ENCODE measurements at regions not wholly inside any gene's neighbourhood (a gene's known extent, or its start where the extent isn't known, plus 50 kb on each side); places are given as distances from the start of the nearest gene placed in this dataset.
A peak's percentile ranks its signal among the peaks of the same experiment; 100 is the strongest.

- Histone ChIP-seq H3K4me1 (ENCODE audit: control insufficient read depth, insufficient read depth, low read length) (no peaks in the 10 kb centered on the region), H3K27me3 (ENCODE audit: control insufficient read depth, insufficient read depth, low read length) (no peaks in the 10 kb centered on the region), H3K4me3 (ENCODE audit: low read length) (no peak overlapping the region), H3K9me3 (ENCODE audit: control insufficient read depth, insufficient read depth, low read length) (no peaks in the 10 kb centered on the region), H3K27ac (ENCODE audit: low read length) (no peak overlapping the region), H3K36me3 (ENCODE audit: control insufficient read depth, insufficient read depth, low read length) (no peaks in the 10 kb centered on the region)
- Mint-ChIP-seq H3K27me3 (ENCODE audit: low read depth in 2 of 2) (peaks cover 0 to 2% of the 10 kb centered on the region in 2 donors), H3K27ac (no peak overlapping the region), H3K36me3 (no peaks in the 10 kb centered on the region), H3K4me3 (no peak overlapping the region), H3K4me1 (no peaks in the 10 kb centered on the region), H3K9me3 (no peaks in the 10 kb centered on the region)
- DNase-seq (no peak), ATAC-seq (no peak)
- TF ChIP-seq, protein P1, sequence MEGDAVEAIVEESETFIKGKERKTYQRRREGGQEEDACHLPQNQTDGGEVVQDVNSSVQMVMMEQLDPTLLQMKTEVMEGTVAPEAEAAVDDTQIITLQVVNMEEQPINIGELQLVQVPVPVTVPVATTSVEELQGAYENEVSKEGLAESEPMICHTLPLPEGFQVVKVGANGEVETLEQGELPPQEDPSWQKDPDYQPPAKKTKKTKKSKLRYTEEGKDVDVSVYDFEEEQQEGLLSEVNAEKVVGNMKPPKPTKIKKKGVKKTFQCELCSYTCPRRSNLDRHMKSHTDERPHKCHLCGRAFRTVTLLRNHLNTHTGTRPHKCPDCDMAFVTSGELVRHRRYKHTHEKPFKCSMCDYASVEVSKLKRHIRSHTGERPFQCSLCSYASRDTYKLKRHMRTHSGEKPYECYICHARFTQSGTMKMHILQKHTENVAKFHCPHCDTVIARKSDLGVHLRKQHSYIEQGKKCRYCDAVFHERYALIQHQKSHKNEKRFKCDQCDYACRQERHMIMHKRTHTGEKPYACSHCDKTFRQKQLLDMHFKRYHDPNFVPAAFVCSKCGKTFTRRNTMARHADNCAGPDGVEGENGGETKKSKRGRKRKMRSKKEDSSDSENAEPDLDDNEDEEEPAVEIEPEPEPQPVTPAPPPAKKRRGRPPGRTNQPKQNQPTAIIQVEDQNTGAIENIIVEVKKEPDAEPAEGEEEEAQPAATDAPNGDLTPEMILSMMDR (IDR thresholded peaks at IDR 0.05): no peak
- intact Hi-C loops (cut with micrococcal nuclease): no loop called here
- 52% methylated on average over 1 of the region's 2 CpGs for WGBS (ENCODE audit: insufficient coverage)
Measured at GRCh38 chr5:163342306-163342705, 95.1 kb upstream of the CCNG1 start.

DNA sequence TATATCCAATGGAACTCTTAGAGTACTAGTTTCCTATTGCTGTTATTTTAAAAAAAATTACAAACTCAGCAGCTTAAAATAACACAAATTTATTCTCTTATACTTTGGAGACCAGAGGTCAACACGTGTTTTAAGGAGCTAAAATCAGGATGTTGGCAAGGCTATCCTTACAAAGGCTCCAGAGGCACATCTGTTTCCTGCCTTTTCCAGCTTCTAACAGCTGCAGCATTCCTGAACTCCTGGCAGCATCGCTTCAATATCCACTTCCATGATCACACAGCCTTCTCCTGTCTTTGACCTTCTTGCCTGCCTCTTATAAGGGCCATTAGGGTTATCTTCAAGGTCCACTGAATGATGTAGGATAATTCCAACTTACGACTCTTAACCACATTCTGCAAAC, 92.2 kb upstream of the CCNG1 start:
- no peaks in the 10 kb centered on the region for H3K9me3 Mint-ChIP-seq
- no peaks in the 10 kb centered on the region for H3K4me1 Mint-ChIP-seq
- no peak overlapping the region for H3K27ac ChIP-seq (ENCODE audit: low read length)
- H3K4me3 Mint-ChIP-seq: no peak overlapping the region
- peaks cover 0 to 5% of the 10 kb centered on the region in 2 donors for H3K27me3 Mint-ChIP-seq (ENCODE audit: low read depth in 2 of 2)
- no peak for ATAC-seq
- no peaks in the 10 kb centered on the region for H3K27me3 ChIP-seq (ENCODE audit: control insufficient read depth, insufficient read depth, low read length)
- no peak overlapping the region for H3K4me3 ChIP-seq (ENCODE audit: low read length)
- intact Hi-C loops (cut with micrococcal nuclease): no loop called here
- DNase-seq: no peak
- H3K4me1 ChIP-seq (ENCODE audit: control insufficient read depth, insufficient read depth, low read length): no peaks in the 10 kb centered on the region
- H3K27ac Mint-ChIP-seq: no peak overlapping the region
- H3K36me3 Mint-ChIP-seq: no peaks in the 10 kb centered on the region
- H3K36me3 ChIP-seq (ENCODE audit: control insufficient read depth, insufficient read depth, low read length): no peaks in the 10 kb centered on the region
- no peaks in the 10 kb centered on the region for H3K9me3 ChIP-seq (ENCODE audit: control insufficient read depth, insufficient read depth, low read length)
- TF ChIP-seq, protein P1 (IDR thresholded peaks at IDR 0.05): no peak
- WGBS (ENCODE audit: insufficient coverage): 48% methylated on average over 3 of the region's 3 CpGs

GRCh38 chr5:163347671-163348070, 89.7 kb upstream of the CCNG1 start:
- TF ChIP-seq, protein P1 (IDR thresholded peaks at IDR 0.05): peak; percentile 73
- no peaks in the 10 kb centered on the region for H3K9me3 Mint-ChIP-seq
- ATAC-seq: peak in 1 of 3 donors; percentile 64
- no peak overlapping the region for H3K4me3 Mint-ChIP-seq
- peak in 1 of 2 donors; percentile 71 for DNase-seq
- Histone ChIP-seq H3K36me3 (ENCODE audit: control insufficient read depth, insufficient read depth, low read length) (no peaks in the 10 kb centered on the region), H3K4me1 (ENCODE audit: control insufficient read depth, insufficient read depth, low read length) (no peaks in the 10 kb centered on the region), H3K27me3 (ENCODE audit: control insufficient read depth, insufficient read depth, low read length) (no peaks in the 10 kb centered on the region), H3K4me3 (ENCODE audit: low read length) (no peak overlapping the region), H3K9me3 (ENCODE audit: control insufficient read depth, insufficient read depth, low read length) (no peaks in the 10 kb centered on the region), H3K27ac (ENCODE audit: low read length) (no peak overlapping the region)
- H3K4me1 Mint-ChIP-seq: no peaks in the 10 kb centered on the region
- intact Hi-C loops (cut with micrococcal nuclease): no loop called here
- H3K36me3 Mint-ChIP-seq: no peaks in the 10 kb centered on the region
- H3K27me3 Mint-ChIP-seq (ENCODE audit: low read depth in 2 of 2): peaks cover 0 to 5% of the 10 kb centered on the region in 2 donors
- H3K27ac Mint-ChIP-seq: no peak overlapping the region
- WGBS (ENCODE audit: insufficient coverage): no CpG with 5 or more reads among the region's 2 CpGs

- Mint-ChIP-seq H3K36me3 (no peaks in the 10 kb centered on the region), H3K27ac (no peak overlapping the region), H3K4me1 (no peaks in the 10 kb centered on the region), H3K4me3 (no peak overlapping the region), H3K9me3 (no peaks in the 10 kb centered on the region), H3K27me3 (ENCODE audit: low read depth in 2 of 2) (peaks cover 0 to 5% of the 10 kb centered on the region in 2 donors)
- H3K4me3 ChIP-seq (ENCODE audit: low read length): no peak overlapping the region
- H3K27ac ChIP-seq (ENCODE audit: low read length): no peak overlapping the region
- TF ChIP-seq, protein P1 (IDR thresholded peaks at IDR 0.05): no peak
- 73% methylated on average over 2 of the region's 2 CpGs for WGBS (ENCODE audit: insufficient coverage)
- no peaks in the 10 kb centered on the region for H3K9me3 ChIP-seq (ENCODE audit: control insufficient read depth, insufficient read depth, low read length)
- no peak for ATAC-seq
- no peaks in the 10 kb centered on the region for H3K4me1 ChIP-seq (ENCODE audit: control insufficient read depth, insufficient read depth, low read length)
- no peaks in the 10 kb centered on the region for H3K36me3 ChIP-seq (ENCODE audit: control insufficient read depth, insufficient read depth, low read length)
- DNase-seq: no peak
- H3K27me3 ChIP-seq (ENCODE audit: control insufficient read depth, insufficient read depth, low read length): no peaks in the 10 kb centered on the region
- intact Hi-C loops (cut with micrococcal nuclease): no loop called here
Measured at GRCh38 chr5:163350083-163350482, 87.3 kb upstream of the CCNG1 start.

All from natural killer cell (primary cell).